ENCODE measurements at regions not wholly inside any gene's neighbourhood (a gene's known extent, or its start where the extent isn't known, plus 50 kb on each side); places are given as distances from the start of the nearest gene placed in this dataset.

DNA sequence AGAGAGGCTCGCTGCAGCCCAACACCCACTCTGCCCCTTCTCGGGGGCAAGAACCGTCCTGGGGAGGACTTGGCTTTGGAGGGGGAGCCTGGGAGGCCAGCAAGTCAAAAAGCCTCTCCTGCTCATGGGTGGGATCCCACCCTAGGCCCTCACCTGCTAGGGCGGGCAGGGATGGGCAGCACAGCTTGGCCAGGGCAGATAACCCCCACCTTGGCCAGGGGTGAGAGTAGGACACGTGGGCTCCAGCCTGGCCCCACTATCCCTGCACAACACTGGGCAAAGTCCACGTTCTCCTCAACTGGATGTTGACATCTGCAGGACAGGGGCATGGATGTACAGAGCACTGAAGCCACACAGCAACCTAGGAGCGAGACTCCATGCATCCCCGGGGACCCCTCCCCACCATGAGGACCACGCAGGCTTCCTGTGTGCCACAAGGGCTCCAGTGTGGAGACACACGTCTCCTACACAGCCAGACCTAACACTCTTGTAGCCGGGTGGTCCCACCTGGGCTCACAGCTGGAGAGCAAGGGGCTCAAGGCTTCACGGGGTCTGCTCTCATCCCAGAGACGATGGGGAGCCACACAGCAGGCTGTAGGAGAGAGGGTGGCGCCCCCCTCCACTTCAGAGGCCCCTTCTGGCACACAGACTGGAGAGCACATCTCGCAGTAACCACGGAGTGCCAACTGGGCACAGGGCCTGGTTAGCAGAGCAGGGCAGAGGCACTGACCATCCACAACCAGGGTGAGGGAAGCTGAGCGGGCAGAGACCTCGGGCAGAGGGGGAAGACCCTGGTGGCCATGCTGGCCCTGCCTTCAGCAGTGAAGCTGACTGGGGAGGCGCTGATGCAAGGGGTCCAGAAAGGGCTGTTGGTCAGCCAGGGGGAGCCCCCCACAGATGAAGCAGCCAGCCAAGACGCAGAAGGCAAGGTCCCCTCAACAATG is 171.1 kb downstream of the CRYBB2 start:
- FAIRE-seq = no peak
- intact Hi-C loops (cut with micrococcal nuclease) = no loop called here
- no peak overlapping the region for H2AFZ ChIP-seq (ENCODE audit: low read depth, low read length)

More for the DNA sequence above, 171.1 kb downstream of the CRYBB2 start:
- Histone ChIP-seq H3K4me3 (replicated peaks in 1 of 3; ENCODE audit: insufficient read depth in 1 of 3, low read depth in 1 of 3, low read length in 3 of 3) (no peak overlapping the region), H3K79me2 (ENCODE audit: control insufficient read depth, insufficient read depth, low read length) (peaks cover 1% of the 10 kb centered on the region), H3K27ac (ENCODE audit: insufficient read depth, low read depth, low read length) (no peak overlapping the region), H3K4me1 (ENCODE audit: control insufficient read depth, extremely low read depth, insufficient read depth, low read length) (peaks cover 6% of the 10 kb centered on the region), H3K27me3 (ENCODE audit: control insufficient read depth in 2 of 2, insufficient read depth in 2 of 2, low read length in 2 of 2) (no peaks in the 10 kb centered on the region), H3K9ac (replicated peaks; ENCODE audit: extremely low read depth, insufficient read depth, low read length) (no peak overlapping the region), H3K9me3 (replicated peaks; ENCODE audit: control insufficient read depth, insufficient read depth, low read length) (no peaks in the 10 kb centered on the region), H3K4me2 (ENCODE audit: insufficient read depth, low read length) (no peak overlapping the region), H4K20me1 (replicated peaks; ENCODE audit: control insufficient read depth, extremely low read depth, insufficient read depth, low read length) (no peaks in the 10 kb centered on the region), H3K36me3 (ENCODE audit: control insufficient read depth in 2 of 2, extremely low read depth in 1 of 2, insufficient read depth in 2 of 2, low read length in 2 of 2) (no peaks in the 10 kb centered on the region), H3K9me1 (replicated peaks; ENCODE audit: control insufficient read depth, extremely low read depth, insufficient read depth, low read length) (no peaks in the 10 kb centered on the region)
- POLR2A ChIA-PET = no interaction called here
- no peak for DNase-seq (ENCODE audit: low read depth, low spot score)
- TF ChIP-seq POLR2AphosphoS5 (IDR thresholded peaks at IDR 0.05; ENCODE audit: insufficient read depth, low read depth, low read length) = no peak
- TF ChIP-seq, protein P1, sequence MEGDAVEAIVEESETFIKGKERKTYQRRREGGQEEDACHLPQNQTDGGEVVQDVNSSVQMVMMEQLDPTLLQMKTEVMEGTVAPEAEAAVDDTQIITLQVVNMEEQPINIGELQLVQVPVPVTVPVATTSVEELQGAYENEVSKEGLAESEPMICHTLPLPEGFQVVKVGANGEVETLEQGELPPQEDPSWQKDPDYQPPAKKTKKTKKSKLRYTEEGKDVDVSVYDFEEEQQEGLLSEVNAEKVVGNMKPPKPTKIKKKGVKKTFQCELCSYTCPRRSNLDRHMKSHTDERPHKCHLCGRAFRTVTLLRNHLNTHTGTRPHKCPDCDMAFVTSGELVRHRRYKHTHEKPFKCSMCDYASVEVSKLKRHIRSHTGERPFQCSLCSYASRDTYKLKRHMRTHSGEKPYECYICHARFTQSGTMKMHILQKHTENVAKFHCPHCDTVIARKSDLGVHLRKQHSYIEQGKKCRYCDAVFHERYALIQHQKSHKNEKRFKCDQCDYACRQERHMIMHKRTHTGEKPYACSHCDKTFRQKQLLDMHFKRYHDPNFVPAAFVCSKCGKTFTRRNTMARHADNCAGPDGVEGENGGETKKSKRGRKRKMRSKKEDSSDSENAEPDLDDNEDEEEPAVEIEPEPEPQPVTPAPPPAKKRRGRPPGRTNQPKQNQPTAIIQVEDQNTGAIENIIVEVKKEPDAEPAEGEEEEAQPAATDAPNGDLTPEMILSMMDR (IDR thresholded peaks at IDR 0.05; ENCODE audit: extremely low read depth in 1 of 2, insufficient read depth in 1 of 2, low read depth in 1 of 2, low read length in 2 of 2) = no peak
- no peak for TF ChIP-seq MYC (IDR thresholded peaks at IDR 0.05; ENCODE audit: low read depth, low read length)
- no peak for TF ChIP-seq GATA2 (IDR thresholded peaks at IDR 0.05; ENCODE audit: insufficient read depth, insufficient read length, low read depth, low read length)
- no peak for TF ChIP-seq FOS (IDR thresholded peaks at IDR 0.05; ENCODE audit: borderline replicate concordance, insufficient read depth, low read length)
- TF ChIP-seq JUN (IDR thresholded peaks at IDR 0.05; ENCODE audit: borderline replicate concordance, insufficient read depth, insufficient read length, low read depth) = no peak
- TF ChIP-seq EZH2 (IDR thresholded peaks at IDR 0.05; ENCODE audit: borderline replicate concordance, low read depth, low read length, severe bottlenecking) = no peak
- TF ChIP-seq POLR2A (IDR thresholded peaks at IDR 0.05; ENCODE audit: low read depth, low read length) = no peak
- TF ChIP-seq, protein P2, sequence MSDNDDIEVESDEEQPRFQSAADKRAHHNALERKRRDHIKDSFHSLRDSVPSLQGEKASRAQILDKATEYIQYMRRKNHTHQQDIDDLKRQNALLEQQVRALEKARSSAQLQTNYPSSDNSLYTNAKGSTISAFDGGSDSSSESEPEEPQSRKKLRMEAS (IDR thresholded peaks at IDR 0.05; ENCODE audit: insufficient read depth, insufficient read length) = no peak
- CTCF ChIA-PET = interaction anchor here (0.6 kb wide), 1 partner anchor 369 kb away, joined by 3 read pairs; no protein-coding TSS in a partner anchor
- BruUV-seq (replicated peaks) = no TSS peak
- dilution Hi-C loops (cut with MboI; ENCODE audit: extremely low pct_ligation_motif_present, low sequenced_read_pairs) = no loop called here
